GM12891 (cell line): ENCODE measurements at regions not wholly inside any gene's neighbourhood (a gene's known extent, or its start where the extent isn't known, plus 50 kb on each side); places are given as distances from the start of the nearest gene placed in this dataset.
"Not testable (repeated sequence)": the region's sequence is repeated elsewhere in the genome, so short reads cannot be mapped to it uniquely, and the experiment has no call there.

ENCODE experiments used
- DNase-seq: peaks from one replicate; pipeline ENCODE4 v3.0.0; 2011; ENCODE audit warnings: low spot score; ENCODE audit not compliant: insufficient read length
- FAIRE-seq: peaks from 2 replicates; lab custom pipeline; 2011; peaks lifted over from hg19 to GRCh38; lab: Jason Lieb, UNC
- PAX5 ChIP-seq: IDR thresholded peaks from 2 replicates; pipeline ENCODE4 v1.6.1; 2011; ENCODE audit warnings: low read length, moderate library complexity, mild to moderate bottlenecking; ENCODE audit not compliant: insufficient read depth, severe bottlenecking
- POLR2A ChIP-seq: IDR thresholded peaks from 2 replicates; pipeline ENCODE4 v1.6.1; 2011; ENCODE audit warnings: low read depth, low read length, control low read depth
- POLR2AphosphoS5 ChIP-seq: IDR thresholded peaks from 2 replicates; pipeline ENCODE4 v1.6.1; 2011; ENCODE audit warnings: low read depth, low read length, control low read depth
- POU2F2 ChIP-seq: IDR thresholded peaks from 2 replicates; pipeline ENCODE4 v1.6.1; 2011; ENCODE audit warnings: low read depth, mild to moderate bottlenecking, control low read depth, low read length, moderate library complexity
- SPI1 ChIP-seq: IDR thresholded peaks from 2 replicates; pipeline ENCODE4 v1.6.1; 2011; ENCODE audit warnings: low read depth, low read length, control low read depth
- TAF1 ChIP-seq: IDR thresholded peaks from 2 replicates; pipeline ENCODE4 v1.6.1; 2011; ENCODE audit warnings: low read depth, low read length, control low read depth

GRCh38 chr6:159427771-159428170 lies 258.6 kb downstream of the FNDC1 start:
- DNase-seq: no peak
- no peak for TF ChIP-seq POLR2A
- no peak for TF ChIP-seq PAX5
- no peak for TF ChIP-seq POLR2AphosphoS5
- TF ChIP-seq TAF1: no peak
- TF ChIP-seq SPI1: no peak
- no peak for TF ChIP-seq POU2F2
- no peak for FAIRE-seq

DNA sequence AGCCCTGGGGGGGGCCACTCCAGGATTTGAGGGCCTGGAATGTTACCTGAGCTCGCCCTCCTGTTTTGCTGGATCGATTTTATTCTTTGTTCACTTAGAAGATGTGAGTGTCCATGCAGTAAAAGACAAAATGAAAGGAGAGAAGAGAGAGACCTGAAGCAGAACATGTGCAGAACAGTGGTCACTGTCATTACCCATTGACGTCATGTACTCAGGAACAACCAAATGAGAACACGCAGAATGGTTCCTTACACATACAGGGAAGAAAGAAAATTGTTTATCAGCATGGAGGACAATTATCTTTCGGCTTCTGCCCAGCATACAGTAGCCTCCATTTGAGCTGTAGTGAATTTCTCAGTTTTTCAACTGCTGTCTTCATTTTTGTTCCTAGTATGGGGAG lies 258.1 kb downstream of the FNDC1 start:
- FAIRE-seq: no peak
- DNase-seq: no peak
- TF ChIP-seq POLR2AphosphoS5 (no peak), POU2F2 (no peak), TAF1 (no peak), POLR2A (no peak), PAX5 (no peak)

- FAIRE-seq (no peak), DNase-seq (no peak)
- TF ChIP-seq PAX5 (no peak), POLR2AphosphoS5 (no peak), POLR2A (no peak), POU2F2 (no peak), TAF1 (no peak), SPI1 (no peak)
Measured at GRCh38 chr6:159425421-159425820, 256.2 kb downstream of the FNDC1 start.

GRCh38 chr6:159422041-159422984 lies 253.1 kb downstream of the FNDC1 start:
- TF ChIP-seq SPI1 (no peak), POU2F2 (no peak), TAF1 (no peak), POLR2AphosphoS5 (no peak)
- FAIRE-seq: no peak
- DNase-seq: no peak

GRCh38 chr6:159421586-159421985 lies 252.4 kb downstream of the FNDC1 start:
- FAIRE-seq: no peak
- DNase-seq: no peak
- no peak for TF ChIP-seq TAF1
- TF ChIP-seq SPI1: no peak
- TF ChIP-seq POLR2A: no peak
- TF ChIP-seq PAX5: no peak
- no peak for TF ChIP-seq POU2F2
- TF ChIP-seq POLR2AphosphoS5: no peak

GRCh38 chr6:159418997-159419396 lies 249.8 kb downstream of the FNDC1 start:
- FAIRE-seq (no peak), DNase-seq (no peak)
- TF ChIP-seq POLR2A (no peak), SPI1 (no peak), PAX5 (no peak)

DNA sequence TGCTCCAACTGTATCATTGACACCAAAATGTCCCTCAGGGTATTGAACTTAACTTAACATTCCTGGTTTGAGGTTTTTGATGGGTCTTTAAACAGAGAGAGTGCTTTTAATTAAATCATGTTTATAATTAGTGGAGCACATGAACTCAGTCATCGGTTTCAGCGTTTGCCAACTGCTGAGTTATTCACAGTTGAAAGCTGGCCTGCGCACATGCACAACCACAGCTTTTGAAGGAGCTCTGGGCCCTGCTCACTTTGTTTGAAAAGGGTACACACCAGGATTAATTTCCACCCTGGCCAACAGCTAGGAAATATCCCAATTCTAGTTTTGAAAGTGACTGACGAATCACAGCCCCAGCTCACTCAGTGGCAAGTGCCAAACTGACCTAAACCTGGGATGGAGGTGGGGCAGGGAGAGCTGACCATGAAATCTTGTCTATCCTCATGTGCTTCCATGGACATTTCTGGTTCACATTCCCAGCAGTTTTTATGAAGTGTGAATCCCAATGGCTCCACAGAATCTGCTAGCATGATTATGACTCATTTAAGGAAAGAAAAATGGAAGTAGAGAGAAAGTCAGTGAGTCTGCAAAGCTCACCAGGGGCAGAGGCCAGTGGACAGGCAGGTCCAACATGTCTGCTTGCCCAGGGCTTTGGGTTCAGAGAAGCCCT lies 247.8 kb downstream of the FNDC1 start:
- TF ChIP-seq PAX5 (no peak), POU2F2 (no peak), TAF1 (no peak), POLR2AphosphoS5 (no peak), POLR2A (no peak)
- FAIRE-seq (no peak), DNase-seq (no peak)

DNA sequence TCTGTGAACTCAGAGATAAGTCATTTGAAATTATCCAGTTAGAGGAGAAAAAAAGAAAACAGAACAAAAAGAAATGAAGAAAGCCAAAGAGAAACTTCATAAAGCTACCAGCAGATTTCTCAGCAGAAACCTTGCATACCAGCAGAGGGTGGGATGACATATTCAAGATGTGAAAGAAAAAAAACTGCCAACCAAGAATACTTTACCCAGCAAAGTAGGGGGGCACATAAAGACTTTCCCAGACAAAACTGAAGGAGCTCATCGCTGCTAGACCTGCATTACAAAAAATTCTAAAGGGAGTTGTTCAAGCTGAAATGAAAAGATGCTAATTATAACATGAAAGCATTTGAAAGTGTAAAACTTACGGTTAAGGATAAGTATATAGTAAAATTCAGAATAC lies 246.3 kb downstream of the FNDC1 start:
- DNase-seq: no peak
- FAIRE-seq: no peak
- no peak for TF ChIP-seq POU2F2
- no peak for TF ChIP-seq PAX5
- TF ChIP-seq SPI1: no peak
- no peak for TF ChIP-seq POLR2A
- no peak for TF ChIP-seq POLR2AphosphoS5
- TF ChIP-seq TAF1: no peak

DNA sequence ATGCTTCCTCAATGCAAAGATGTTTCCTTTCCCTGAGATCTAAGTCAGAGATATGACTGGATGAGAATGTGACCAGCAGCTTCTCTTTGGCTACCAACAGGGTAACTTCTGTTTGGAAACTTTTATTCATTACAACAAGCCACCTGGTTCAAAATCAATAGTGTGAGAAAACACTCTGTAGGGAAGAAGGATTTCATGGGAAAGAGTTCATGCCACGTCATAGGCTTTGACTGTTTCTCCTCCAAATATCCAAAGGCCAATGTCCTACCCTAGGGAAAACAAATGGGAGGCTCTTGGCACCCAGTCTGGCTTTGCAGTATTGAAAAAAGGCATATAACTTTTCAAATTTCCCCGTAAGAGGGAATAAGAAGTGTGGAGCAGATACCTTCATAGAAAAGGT lies 245.5 kb downstream of the FNDC1 start:
- FAIRE-seq: no peak

DNA sequence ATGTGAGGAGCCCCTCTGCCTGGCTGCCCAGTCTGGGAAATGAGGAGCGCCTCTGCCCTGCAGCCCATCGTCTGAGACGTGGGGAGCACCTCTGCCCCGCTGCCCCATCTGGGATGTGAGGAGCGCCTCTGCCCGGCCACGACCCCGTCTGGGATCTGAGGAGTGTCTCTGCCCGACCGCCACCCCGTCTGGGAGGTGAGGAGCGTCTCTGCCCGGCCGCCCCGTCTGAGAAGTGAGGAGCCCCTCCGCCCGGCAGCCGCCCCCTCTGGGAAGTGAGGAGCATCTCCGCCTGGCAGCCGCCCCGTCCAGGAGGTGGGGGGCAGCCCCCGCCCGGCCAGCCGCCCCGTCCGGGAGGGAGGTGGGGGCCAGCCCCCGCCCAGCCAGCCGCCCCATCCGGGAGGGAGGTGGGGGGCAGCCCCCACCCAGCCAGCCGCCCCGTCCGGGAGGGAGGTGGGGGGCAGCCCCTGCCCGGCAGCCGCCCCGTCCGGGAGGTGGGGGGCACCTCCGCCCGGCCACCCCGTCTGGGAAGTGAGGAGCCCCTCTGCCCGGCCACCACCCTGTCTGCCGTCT lies 238.1 kb downstream of the FNDC1 start:
- FAIRE-seq, DNase-seq: not testable (repeated sequence)

More for the DNA sequence above, 245.5 kb downstream of the FNDC1 start:
- no peak for DNase-seq
- TF ChIP-seq POU2F2 (no peak), SPI1 (no peak), POLR2AphosphoS5 (no peak), POLR2A (no peak), TAF1 (no peak), PAX5 (no peak)
